Upper lobe of right lung (tissue), 1 donor: ENCODE measurements at regions not wholly inside any gene's neighbourhood (a gene's known extent, or its start where the extent isn't known, plus 50 kb on each side); places are given as distances from the start of the nearest gene placed in this dataset.

ENCODE experiments used
- ATAC-seq: fragments of 200-7000 bp; cut with Tn5 transposase; one replicate; pipeline ENCODE4 v1.9.1; 2020; ENCODE audit warnings: mild to moderate bottlenecking, moderate library complexity
- DNase-seq: peaks from one replicate; pipeline ENCODE4 v3.0.0-alpha.2; 2020
- H3K27ac ChIP-seq: fragments of 200-600 bp; one replicate; pipeline ENCODE4 v1.8.0; 2022
- H3K27me3 ChIP-seq: fragments of 200-600 bp; one replicate; pipeline ENCODE4 v1.8.0; 2022; ENCODE audit warnings: mild to moderate bottlenecking
- H3K36me3 ChIP-seq: fragments of 200-600 bp; one replicate; pipeline ENCODE4 v1.8.0; 2022
- H3K4me1 ChIP-seq: fragments of 200-600 bp; one replicate; pipeline ENCODE4 v1.8.0; 2022
- H3K4me3 ChIP-seq: fragments of 200-600 bp; one replicate; pipeline ENCODE4 v1.8.0; 2022; ENCODE audit warnings: mild to moderate bottlenecking
- H3K9me3 ChIP-seq: fragments of 200-600 bp; one replicate; pipeline ENCODE4 v1.8.0; 2022
- intact Hi-C: fragments of 100-400 bp; cut with DNase I; formaldehyde crosslinking; loops from one replicate; pipeline ENCODE4 v1.11.0; 2022
- TF ChIP-seq, protein P1 (sequence below): fragments of 200-600 bp; IDR thresholded peaks from one replicate; pipeline ENCODE4 v1.8.0; 2022; ENCODE audit warnings: antibody characterized with exemption
- donor health status: DM: no; HTN: yes; CAD: no; lungs with severe emphysema.

DNA sequence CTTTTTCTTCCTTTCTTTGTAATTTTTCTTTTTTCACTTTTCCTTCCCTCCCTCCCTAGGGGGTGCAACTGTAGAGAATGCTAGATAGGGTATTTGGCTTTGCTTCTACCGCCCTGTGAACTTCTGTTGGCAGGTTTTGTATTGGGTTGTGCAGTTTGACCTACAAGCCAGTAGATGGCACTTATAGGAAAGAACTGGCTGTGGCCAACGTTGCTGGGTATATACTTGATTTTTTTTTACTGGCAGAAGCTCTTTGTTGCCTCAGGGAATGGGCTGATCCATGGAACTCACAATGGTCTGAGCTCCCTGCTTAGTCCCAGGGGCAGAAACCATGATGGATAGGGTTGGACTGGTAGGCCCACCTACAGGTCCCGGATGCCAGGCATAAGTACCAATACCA, 1019.5 kb upstream of the LRRTM1 start:
- intact Hi-C loops: no loop called here
- no peaks in the 10 kb centered on the region for H3K27me3 ChIP-seq
- H3K9me3 ChIP-seq: no peaks in the 10 kb centered on the region
- TF ChIP-seq, protein P1, sequence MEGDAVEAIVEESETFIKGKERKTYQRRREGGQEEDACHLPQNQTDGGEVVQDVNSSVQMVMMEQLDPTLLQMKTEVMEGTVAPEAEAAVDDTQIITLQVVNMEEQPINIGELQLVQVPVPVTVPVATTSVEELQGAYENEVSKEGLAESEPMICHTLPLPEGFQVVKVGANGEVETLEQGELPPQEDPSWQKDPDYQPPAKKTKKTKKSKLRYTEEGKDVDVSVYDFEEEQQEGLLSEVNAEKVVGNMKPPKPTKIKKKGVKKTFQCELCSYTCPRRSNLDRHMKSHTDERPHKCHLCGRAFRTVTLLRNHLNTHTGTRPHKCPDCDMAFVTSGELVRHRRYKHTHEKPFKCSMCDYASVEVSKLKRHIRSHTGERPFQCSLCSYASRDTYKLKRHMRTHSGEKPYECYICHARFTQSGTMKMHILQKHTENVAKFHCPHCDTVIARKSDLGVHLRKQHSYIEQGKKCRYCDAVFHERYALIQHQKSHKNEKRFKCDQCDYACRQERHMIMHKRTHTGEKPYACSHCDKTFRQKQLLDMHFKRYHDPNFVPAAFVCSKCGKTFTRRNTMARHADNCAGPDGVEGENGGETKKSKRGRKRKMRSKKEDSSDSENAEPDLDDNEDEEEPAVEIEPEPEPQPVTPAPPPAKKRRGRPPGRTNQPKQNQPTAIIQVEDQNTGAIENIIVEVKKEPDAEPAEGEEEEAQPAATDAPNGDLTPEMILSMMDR: no peak
- no peaks in the 10 kb centered on the region for H3K4me1 ChIP-seq
- DNase-seq (no peak), ATAC-seq (no peak)
- H3K27ac ChIP-seq: no peak overlapping the region
- no peaks in the 10 kb centered on the region for H3K36me3 ChIP-seq
- no peak overlapping the region for H3K4me3 ChIP-seq

- ATAC-seq: no peak
- intact Hi-C loops: no loop called here
- no peak for DNase-seq
- no peaks in the 10 kb centered on the region for H3K36me3 ChIP-seq
- H3K4me1 ChIP-seq: no peaks in the 10 kb centered on the region
- TF ChIP-seq, protein P1: no peak
- no peaks in the 10 kb centered on the region for H3K9me3 ChIP-seq
- H3K27me3 ChIP-seq: no peaks in the 10 kb centered on the region
- no peak overlapping the region for H3K27ac ChIP-seq
- no peak overlapping the region for H3K4me3 ChIP-seq
These were observed 999.7 kb upstream of the LRRTM1 start for GRCh38 chr2:81304154-81304830.

DNA sequence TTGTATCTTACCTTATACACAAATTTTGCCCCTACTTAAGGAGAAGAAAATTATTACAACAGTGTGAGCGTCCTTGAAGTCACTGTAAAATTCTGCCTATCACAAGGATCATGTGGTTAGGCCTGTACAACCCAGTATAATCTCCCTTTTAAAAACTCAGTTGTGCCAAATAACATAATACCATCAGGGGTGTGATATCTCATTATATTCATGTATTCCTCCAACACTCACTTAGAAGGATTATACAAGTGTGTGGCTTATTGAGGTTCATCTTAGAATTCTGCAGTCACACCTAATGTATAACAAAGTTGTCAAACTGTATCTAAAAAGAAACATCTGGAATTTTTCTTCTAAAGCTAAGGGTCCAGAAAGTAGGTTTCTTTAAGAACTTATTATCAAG, 998.8 kb upstream of the LRRTM1 start:
- Histone ChIP-seq H3K27me3 (no peaks in the 10 kb centered on the region), H3K4me1 (no peaks in the 10 kb centered on the region), H3K27ac (no peak overlapping the region), H3K36me3 (no peaks in the 10 kb centered on the region), H3K4me3 (no peak overlapping the region), H3K9me3 (no peaks in the 10 kb centered on the region)
- ATAC-seq: no peak
- DNase-seq: no peak
- intact Hi-C loops: no loop called here
- TF ChIP-seq, protein P1: no peak

DNA sequence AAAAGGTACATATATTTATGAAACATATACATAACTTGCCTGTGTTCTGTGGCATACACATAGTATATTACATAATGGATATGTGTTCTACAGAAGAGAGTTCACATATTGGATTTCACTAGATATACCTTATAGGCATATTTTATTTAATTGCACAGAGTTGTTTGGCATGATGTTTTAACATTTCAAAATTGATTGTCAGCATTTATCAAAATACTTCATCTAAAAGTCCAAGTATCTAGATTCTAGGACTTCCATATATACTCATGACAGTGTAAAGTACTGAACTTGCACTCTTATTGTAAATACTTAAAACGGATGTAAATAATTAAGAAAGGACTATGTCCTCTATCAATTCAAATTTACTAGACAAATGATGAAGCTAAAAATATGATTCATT, 995.3 kb upstream of the LRRTM1 start:
- ATAC-seq (no peak), DNase-seq (no peak)
- Histone ChIP-seq H3K4me1 (no peaks in the 10 kb centered on the region), H3K27me3 (no peaks in the 10 kb centered on the region), H3K4me3 (no peak overlapping the region), H3K36me3 (no peaks in the 10 kb centered on the region), H3K27ac (no peak overlapping the region), H3K9me3 (no peaks in the 10 kb centered on the region)
- TF ChIP-seq, protein P1: no peak
- intact Hi-C loops: no loop called here

DNA sequence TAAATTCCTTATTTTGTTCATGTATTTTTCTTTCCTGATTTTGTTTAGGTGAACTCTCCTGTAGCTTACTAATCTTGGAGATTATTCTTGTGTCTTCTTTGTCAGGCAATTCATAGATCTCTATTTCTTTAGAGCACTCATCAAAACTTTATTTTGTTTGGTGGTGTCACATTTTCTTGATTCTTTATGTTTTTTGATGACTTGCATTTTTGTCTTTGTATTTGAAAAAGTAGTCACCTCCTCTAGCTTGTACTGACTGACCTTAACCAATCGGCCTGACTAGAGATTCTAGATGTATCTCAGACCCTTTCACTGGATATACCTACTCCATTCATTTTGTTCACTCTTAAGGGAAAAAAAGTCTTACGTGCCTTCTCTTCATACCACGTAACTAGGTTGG, 986.3 kb upstream of the LRRTM1 start:
- Histone ChIP-seq H3K27ac (no peak overlapping the region), H3K36me3 (no peaks in the 10 kb centered on the region), H3K27me3 (no peaks in the 10 kb centered on the region), H3K9me3 (no peaks in the 10 kb centered on the region), H3K4me1 (no peaks in the 10 kb centered on the region), H3K4me3 (no peak overlapping the region)
- DNase-seq (no peak), ATAC-seq (no peak)
- intact Hi-C loops: no loop called here
- TF ChIP-seq, protein P1: no peak

GRCh38 chr2:81283081-81283480, 978.5 kb upstream of the LRRTM1 start:
- H3K9me3 ChIP-seq: no peaks in the 10 kb centered on the region
- TF ChIP-seq, protein P1: no peak
- DNase-seq (no peak), ATAC-seq (no peak)
- H3K4me3 ChIP-seq: no peak overlapping the region
- no peaks in the 10 kb centered on the region for H3K36me3 ChIP-seq
- H3K27me3 ChIP-seq: no peaks in the 10 kb centered on the region
- H3K27ac ChIP-seq: no peak overlapping the region
- intact Hi-C loops: no loop called here
- H3K4me1 ChIP-seq: no peaks in the 10 kb centered on the region
